ENCODE measurements at regions not wholly inside any gene's neighbourhood (a gene's known extent, or its start where the extent isn't known, plus 50 kb on each side); places are given as distances from the start of the nearest gene placed in this dataset.

DNA sequence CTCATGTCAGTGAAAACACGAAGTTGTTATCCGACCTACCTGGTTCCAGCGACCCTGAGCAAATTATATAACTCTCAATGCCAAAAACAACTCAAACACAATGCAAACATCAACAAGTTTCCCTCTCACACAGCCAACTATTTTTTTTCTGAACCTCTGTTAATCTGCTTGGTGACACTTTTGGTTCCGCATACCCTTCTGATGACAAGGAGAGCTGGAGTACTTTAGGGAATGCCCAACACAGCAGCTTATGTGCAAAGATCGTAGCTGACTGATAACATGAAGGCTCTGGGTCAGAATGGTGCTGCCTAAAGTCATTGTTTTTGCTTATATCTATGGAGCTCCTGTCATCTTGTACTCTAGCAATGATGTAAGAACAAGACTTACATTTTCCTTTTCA is 72.7 kb upstream of the CCDC68 start:
- no peak for TF ChIP-seq POLR2A (IDR thresholded peaks at IDR 0.05; ENCODE audit: low read length)
- TF ChIP-seq GATA1 (IDR thresholded peaks at IDR 0.05; ENCODE audit: low read depth, low read length) = no peak
